Activated T-helper 1 cell treated with anti-CD3 and anti-CD28 coated beads, Interleukin-12 subunit alpha, Interleukin-12 subunit beta, Interleukin-2, Interleukin-4 antibody, amounts not matched to agents 30 ng/mL and 10 ng/mL and 1 ng/mL, durations not matched to agents 14 hours and 24 hours and 36 hours (primary cell): ENCODE measurements at regions not wholly inside any gene's neighbourhood (a gene's known extent, or its start where the extent isn't known, plus 50 kb on each side); places are given as distances from the start of the nearest gene placed in this dataset.

ENCODE experiments used
- DNase-seq: peaks from one replicate; pipeline ENCODE4 v3.0.0; 2021; ENCODE audit warnings: low spot score
- H3K27ac Mint-ChIP-seq: one replicate; pipeline ENCODE4 v1.8.0; 2021; ENCODE audit warnings: mild to moderate bottlenecking, mixed read lengths
- H3K27me3 Mint-ChIP-seq: one replicate; pipeline ENCODE4 v1.8.0; 2022; ENCODE audit warnings: mild to moderate bottlenecking, moderate library complexity, mixed read lengths; ENCODE audit not compliant: insufficient read depth
- H3K36me3 Mint-ChIP-seq: one replicate; pipeline ENCODE4 v1.8.0; 2021; ENCODE audit warnings: low read depth, mixed read lengths
- H3K4me1 Mint-ChIP-seq: one replicate; pipeline ENCODE4 v1.8.0; 2021; ENCODE audit warnings: low read depth, mixed read lengths
- H3K4me3 Mint-ChIP-seq: one replicate; pipeline ENCODE4 v1.8.0; 2021; ENCODE audit warnings: mild to moderate bottlenecking, moderate library complexity, mixed read lengths
- H3K9me3 Mint-ChIP-seq: one replicate; pipeline ENCODE4 v1.8.0; 2021; ENCODE audit warnings: mixed read lengths
- intact Hi-C: fragments of 100-400 bp; cut with micrococcal nuclease; formaldehyde crosslinking; loops from one replicate; pipeline ENCODE4 v1.15.1; 2024

- Mint-ChIP-seq H3K9me3 (no peaks in the 10 kb centered on the region), H3K4me3 (no peak overlapping the region), H3K36me3 (peaks cover 2% of the 10 kb centered on the region), H3K27ac (no peak overlapping the region), H3K4me1 (peaks cover 44% of the 10 kb centered on the region), H3K27me3 (no peaks in the 10 kb centered on the region)
- intact Hi-C loops: no loop called here
- no peak for DNase-seq
Observed at GRCh38 chr3:27877061-27878013, 155.2 kb upstream of the EOMES start.

- no peaks in the 10 kb centered on the region for H3K9me3 Mint-ChIP-seq
- no peak overlapping the region for H3K4me3 Mint-ChIP-seq
- H3K36me3 Mint-ChIP-seq: no peaks in the 10 kb centered on the region
- no peak for DNase-seq
- H3K27ac Mint-ChIP-seq: peak overlapping the region; percentile 35
- peaks cover 44% of the 10 kb centered on the region for H3K4me1 Mint-ChIP-seq
- intact Hi-C loops: no loop called here
- no peaks in the 10 kb centered on the region for H3K27me3 Mint-ChIP-seq
Observed at GRCh38 chr3:27878014-27878383, 155.9 kb upstream of the EOMES start.

GRCh38 chr3:27880969-27881892, 159.1 kb upstream of the EOMES start:
- H3K27ac Mint-ChIP-seq: peak overlapping the region; percentile 76
- H3K36me3 Mint-ChIP-seq: no peaks in the 10 kb centered on the region
- H3K27me3 Mint-ChIP-seq: no peaks in the 10 kb centered on the region
- H3K4me1 Mint-ChIP-seq: peaks cover 48% of the 10 kb centered on the region
- peak; percentile 26 for DNase-seq
- peak overlapping the region; percentile 80 for H3K4me3 Mint-ChIP-seq
- no peaks in the 10 kb centered on the region for H3K9me3 Mint-ChIP-seq
- intact Hi-C loops: loop anchor here (1.0 to 5.0 kb wide), 4 partner anchors 20 to 128 kb away; no protein-coding TSS in a partner anchor

GRCh38 chr3:27883266-27883665, 161.1 kb upstream of the EOMES start:
- H3K27ac Mint-ChIP-seq: no peak overlapping the region
- H3K9me3 Mint-ChIP-seq: no peaks in the 10 kb centered on the region
- no peaks in the 10 kb centered on the region for H3K36me3 Mint-ChIP-seq
- intact Hi-C loops: loop anchor here (5.0 kb wide), 1 partner anchor 36 kb away; no protein-coding TSS in a partner anchor
- H3K4me3 Mint-ChIP-seq: no peak overlapping the region
- H3K27me3 Mint-ChIP-seq: peaks cover 4% of the 10 kb centered on the region
- H3K4me1 Mint-ChIP-seq: peaks cover 49% of the 10 kb centered on the region
- DNase-seq: no peak

- DNase-seq: no peak
- Mint-ChIP-seq H3K36me3 (no peaks in the 10 kb centered on the region), H3K27me3 (peaks cover 4% of the 10 kb centered on the region), H3K4me1 (peaks cover 40% of the 10 kb centered on the region), H3K9me3 (no peaks in the 10 kb centered on the region), H3K4me3 (no peak overlapping the region), H3K27ac (no peak overlapping the region)
- intact Hi-C loops: no loop called here
Observed at GRCh38 chr3:27885641-27886040, 163.5 kb upstream of the EOMES start.

- Mint-ChIP-seq H3K36me3 (peaks cover 2% of the 10 kb centered on the region), H3K4me3 (no peak overlapping the region), H3K27ac (no peak overlapping the region), H3K4me1 (peaks cover 27% of the 10 kb centered on the region), H3K27me3 (peaks cover 4% of the 10 kb centered on the region), H3K9me3 (peaks cover 16% of the 10 kb centered on the region)
- intact Hi-C loops: no loop called here
- DNase-seq: no peak
Observed at GRCh38 chr3:27888562-27888961, 166.4 kb upstream of the EOMES start.

- Mint-ChIP-seq H3K36me3 (peaks cover 2% of the 10 kb centered on the region), H3K27ac (no peak overlapping the region), H3K4me3 (no peak overlapping the region), H3K9me3 (peaks cover 23% of the 10 kb centered on the region), H3K27me3 (peaks cover 4% of the 10 kb centered on the region), H3K4me1 (peaks cover 27% of the 10 kb centered on the region)
- intact Hi-C loops: no loop called here
- no peak for DNase-seq
Observed at GRCh38 chr3:27889745-27890144, 167.6 kb upstream of the EOMES start.

GRCh38 chr3:27900316-27900715, 178.2 kb upstream of the EOMES start:
- peak; percentile 24 for DNase-seq
- Mint-ChIP-seq H3K4me3 (peak overlapping the region; percentile 2), H3K9me3 (peaks cover 32% of the 10 kb centered on the region), H3K27me3 (peaks cover 4% of the 10 kb centered on the region), H3K36me3 (peaks cover 11% of the 10 kb centered on the region), H3K27ac (peak overlapping the region; percentile 24), H3K4me1 (peaks cover 56% of the 10 kb centered on the region)
- intact Hi-C loops: loop anchor here (1.0 to 5.0 kb wide), 9 partner anchors 23 to 426 kb away; no protein-coding TSS in a partner anchor

- Mint-ChIP-seq H3K36me3 (peaks cover 13% of the 10 kb centered on the region), H3K27me3 (no peaks in the 10 kb centered on the region), H3K4me3 (no peak overlapping the region), H3K27ac (peak overlapping the region; percentile 77), H3K4me1 (peaks cover 64% of the 10 kb centered on the region), H3K9me3 (peaks cover 20% of the 10 kb centered on the region)
- intact Hi-C loops: loop anchor here (5.0 kb wide), 2 partner anchors 101 to 149 kb away; no protein-coding TSS in a partner anchor
- no peak for DNase-seq
Observed at GRCh38 chr3:27903446-27903845, 181.3 kb upstream of the EOMES start.

GRCh38 chr3:27905625-27906024, 183.5 kb upstream of the EOMES start:
- Mint-ChIP-seq H3K9me3 (peaks cover 12% of the 10 kb centered on the region), H3K27ac (no peak overlapping the region), H3K27me3 (no peaks in the 10 kb centered on the region), H3K4me3 (no peak overlapping the region), H3K36me3 (peaks cover 15% of the 10 kb centered on the region), H3K4me1 (peaks cover 42% of the 10 kb centered on the region)
- intact Hi-C loops: loop anchor here (1.0 kb wide), 1 partner anchor 18 kb away; no protein-coding TSS in a partner anchor
- DNase-seq: peak; percentile 8

- intact Hi-C loops: no loop called here
- Mint-ChIP-seq H3K27me3 (no peaks in the 10 kb centered on the region), H3K4me3 (no peak overlapping the region), H3K27ac (no peak overlapping the region), H3K9me3 (peaks cover 12% of the 10 kb centered on the region), H3K36me3 (peaks cover 13% of the 10 kb centered on the region), H3K4me1 (peaks cover 33% of the 10 kb centered on the region)
- DNase-seq: no peak
Observed at GRCh38 chr3:27907148-27907547, 185.0 kb upstream of the EOMES start.

GRCh38 chr3:27907929-27908328, 185.8 kb upstream of the EOMES start:
- DNase-seq: no peak
- H3K36me3 Mint-ChIP-seq: peaks cover 12% of the 10 kb centered on the region
- intact Hi-C loops: no loop called here
- H3K9me3 Mint-ChIP-seq: peaks cover 9% of the 10 kb centered on the region
- no peaks in the 10 kb centered on the region for H3K27me3 Mint-ChIP-seq
- peaks cover 31% of the 10 kb centered on the region for H3K4me1 Mint-ChIP-seq
- no peak overlapping the region for H3K4me3 Mint-ChIP-seq
- no peak overlapping the region for H3K27ac Mint-ChIP-seq
